Lower leg skin (tissue), 4 donors: ENCODE measurements at regions not wholly inside any gene's neighbourhood (a gene's known extent, or its start where the extent isn't known, plus 50 kb on each side); places are given as distances from the start of the nearest gene placed in this dataset.

ENCODE experiments used
- DNase-seq, 2 donors: peaks; one replicate each; pipeline ENCODE4 v3.0.0-alpha.2; 2019; ENCODE audit warnings: low spot score in 2 of 2
- H3K4me3 ChIP-seq: fragments of 200-600 bp; sonication (generic); 2 replicates; pipeline ENCODE4 v1.5.1; 2017; ENCODE audit warnings: mild to moderate bottlenecking, low read depth; ENCODE audit not compliant: poor library complexity, severe bottlenecking
- POLR2A ChIP-seq, 2 donors: fragments of 450-650 bp; IDR thresholded peaks; one replicate each; pipeline ENCODE4 v1.6.1; 2016 to 2017; ENCODE audit warnings: antibody characterized with exemption in 2 of 2, mild to moderate bottlenecking in 1 of 2, moderate library complexity in 1 of 2
- WGBS, 2 donors: methylation state at CpG; one replicate each; pipeline ENCODE4 v1.1.5; 2018; 5-methylcytosine and 5-hydroxymethylcytosine counted together
- intact Hi-C: fragments of 100-400 bp; cut with DNase I; formaldehyde crosslinking; loops from one replicate; pipeline ENCODE4 v1.15.0; 2023; ENCODE audit warnings: low total_unique reads
- TF ChIP-seq, protein P1 (sequence below), 3 donors: fragments of 450-650 bp; IDR thresholded peaks; one replicate each; pipeline ENCODE4 v1.5.1; 2016; ENCODE audit warnings: antibody characterized with exemption in 3 of 3, mild to moderate bottlenecking in 3 of 3, moderate library complexity in 2 of 3

DNA sequence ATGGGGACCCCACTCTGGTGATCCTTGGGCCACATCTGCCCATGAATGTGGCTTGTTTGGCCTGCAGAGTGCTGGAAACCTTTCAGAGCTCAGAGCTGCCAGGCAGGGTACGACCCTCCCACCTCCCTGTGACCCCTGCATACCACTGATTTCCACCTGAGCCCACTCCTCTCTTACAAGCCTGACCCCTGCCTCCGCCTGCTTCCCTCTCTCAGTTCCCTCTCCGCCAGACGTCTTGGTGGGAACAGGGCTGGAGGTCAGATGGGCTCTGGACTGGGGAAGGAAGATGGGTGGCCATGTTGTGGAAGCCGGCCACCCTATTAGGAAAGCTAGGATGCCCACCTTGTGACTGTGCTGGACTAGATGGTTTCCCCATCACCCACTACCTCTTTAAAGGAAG, 185.1 kb downstream of the KATNIP start:
- DNase-seq = no peak
- WGBS, 2 donors = 93 to 97% methylated on average over 5 of the region's 5 CpGs
- H3K4me3 ChIP-seq = no peak overlapping the region
- no peak for TF ChIP-seq POLR2A (IDR thresholded peaks at IDR 0.05)
- TF ChIP-seq, protein P1, sequence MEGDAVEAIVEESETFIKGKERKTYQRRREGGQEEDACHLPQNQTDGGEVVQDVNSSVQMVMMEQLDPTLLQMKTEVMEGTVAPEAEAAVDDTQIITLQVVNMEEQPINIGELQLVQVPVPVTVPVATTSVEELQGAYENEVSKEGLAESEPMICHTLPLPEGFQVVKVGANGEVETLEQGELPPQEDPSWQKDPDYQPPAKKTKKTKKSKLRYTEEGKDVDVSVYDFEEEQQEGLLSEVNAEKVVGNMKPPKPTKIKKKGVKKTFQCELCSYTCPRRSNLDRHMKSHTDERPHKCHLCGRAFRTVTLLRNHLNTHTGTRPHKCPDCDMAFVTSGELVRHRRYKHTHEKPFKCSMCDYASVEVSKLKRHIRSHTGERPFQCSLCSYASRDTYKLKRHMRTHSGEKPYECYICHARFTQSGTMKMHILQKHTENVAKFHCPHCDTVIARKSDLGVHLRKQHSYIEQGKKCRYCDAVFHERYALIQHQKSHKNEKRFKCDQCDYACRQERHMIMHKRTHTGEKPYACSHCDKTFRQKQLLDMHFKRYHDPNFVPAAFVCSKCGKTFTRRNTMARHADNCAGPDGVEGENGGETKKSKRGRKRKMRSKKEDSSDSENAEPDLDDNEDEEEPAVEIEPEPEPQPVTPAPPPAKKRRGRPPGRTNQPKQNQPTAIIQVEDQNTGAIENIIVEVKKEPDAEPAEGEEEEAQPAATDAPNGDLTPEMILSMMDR (IDR thresholded peaks at IDR 0.05) = no peak
- intact Hi-C loops = no loop called here

DNA sequence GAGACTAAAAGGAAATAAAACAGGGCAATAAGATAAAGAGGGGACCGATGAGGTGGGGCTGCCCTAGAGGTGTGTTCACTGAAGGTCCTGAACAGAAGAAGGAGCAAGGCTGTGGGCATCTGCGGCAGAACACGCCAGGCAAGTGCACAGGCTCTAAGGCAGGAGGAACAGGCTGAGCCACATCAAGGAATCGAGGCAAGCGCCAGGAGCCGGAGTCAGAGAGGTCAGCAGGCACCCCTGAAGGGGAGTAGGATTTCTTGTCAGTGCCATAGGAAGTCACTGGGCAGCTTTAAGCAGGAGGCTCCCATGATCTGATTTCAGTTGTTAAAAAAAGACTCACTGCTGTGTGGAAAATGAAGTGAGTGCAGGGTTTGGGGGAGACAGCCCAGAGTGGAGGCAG, 186.5 kb downstream of the KATNIP start:
- DNase-seq = no peak
- TF ChIP-seq, protein P1 (IDR thresholded peaks at IDR 0.05) = no peak
- TF ChIP-seq POLR2A (IDR thresholded peaks at IDR 0.05) = no peak
- no peak overlapping the region for H3K4me3 ChIP-seq
- 64 to 67% methylated on average over 6 of the region's 6 CpGs for WGBS, 2 donors
- intact Hi-C loops = no loop called here

DNA sequence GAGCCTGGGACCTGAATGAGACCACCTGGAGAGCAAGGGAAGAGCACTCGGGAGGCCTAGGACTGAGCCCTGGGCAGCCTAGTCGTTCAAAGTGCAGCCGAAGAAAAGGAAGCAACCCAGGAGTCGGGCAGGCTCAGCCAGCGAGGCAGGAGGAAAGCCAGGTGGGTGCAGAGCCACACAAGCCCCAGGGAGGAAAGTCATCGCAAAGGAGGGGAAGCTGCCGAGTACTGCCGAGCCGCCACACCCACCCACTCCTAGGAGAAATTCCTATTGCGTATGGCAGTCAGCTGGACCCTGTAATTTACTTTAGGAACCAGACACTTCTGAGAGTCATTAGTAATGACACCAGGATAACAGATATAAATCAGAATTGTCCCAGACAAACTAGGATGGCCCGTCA, 187.6 kb downstream of the KATNIP start:
- no peak for TF ChIP-seq POLR2A (IDR thresholded peaks at IDR 0.05)
- TF ChIP-seq, protein P1 (IDR thresholded peaks at IDR 0.05) = no peak
- 47 to 58% methylated on average over 11 of the region's 11 CpGs for WGBS, 2 donors
- intact Hi-C loops = no loop called here
- no peak for DNase-seq
- no peak overlapping the region for H3K4me3 ChIP-seq
